Heart left ventricle (tissue), 13 donors: ENCODE measurements at regions not wholly inside any gene's neighbourhood (a gene's known extent, or its start where the extent isn't known, plus 50 kb on each side); places are given as distances from the start of the nearest gene placed in this dataset.

Experiments
- CTCF ChIP-seq, 12 donors: fragments of 200-600 bp; sonication (generic) in 4 of 12; IDR thresholded peaks; one replicate each; pipeline versions ENCODE4 v1.5.0 to v1.8.0; 2018 to 2022; ENCODE audit warnings: antibody characterized with exemption in 12 of 12, mild to moderate bottlenecking in 5 of 12
- POLR2A ChIP-seq, 2 donors: fragments of 450-650 bp; IDR thresholded peaks; one replicate each; pipeline ENCODE4 v1.6.1; 2017; ENCODE audit warnings: antibody characterized with exemption in 2 of 2, mild to moderate bottlenecking in 2 of 2, moderate library complexity in 2 of 2
- donor health status: ischemic (EF 13 %, LVEDD 7.1; RV severe dilation, severe dysfunction).
- donor health status: DM: no; HTN: yes; CAD: no.
- donor health status: DM: no; HTN: no; CAD: no.
- donor health status: ischemic (EF 25% LVEDD 6.9; RV normal size, moderate dysfunction).
- donor health status: ischemic (EF 25% LVEDD 5.7; RV mildly dilated, moderate dysfunction).
- donor health status: ischemic (EF 35%, LVEDD 5.7; RV mildly dilated, moderate dysfunction).
- donor health status: nonischemic (EF 11% LVEDD 7.7; RV severe dilation, severe dysfunction).
- donor health status: DM: yes; HTN: yes; CAD: no.
- donor health status: PGD.
- donor health status: ischemic (EF 29% LVEDD 5.4; RV normal size, mild dysfunction).
- donor health status: nonischemic (EF 23%, LVEDD 6.1; RV moderate dilation, normal function).

- TF ChIP-seq POLR2A (IDR thresholded peaks at IDR 0.05) (no peak), CTCF (IDR thresholded peaks at IDR 0.05) (no peak)
Observed at GRCh38 chr6:1042583-1043457, 269.1 kb upstream of the FOXQ1 start.
